CD14-positive monocyte (primary cell): ENCODE measurements at regions not wholly inside any gene's neighbourhood (a gene's known extent, or its start where the extent isn't known, plus 50 kb on each side); places are given as distances from the start of the nearest gene placed in this dataset.

Experiments used
- DNase-seq, 3 donors: peaks; one replicate each; pipeline ENCODE4 v3.0.0-alpha.2; 2011 to 2022
- H2AFZ ChIP-seq: 2 replicates; pipeline ENCODE4 v1.6.0; 2012; ENCODE audit warnings: mild to moderate bottlenecking, low read depth, low read length, inconsistent platforms; ENCODE audit not compliant: insufficient read depth, poor library complexity, severe bottlenecking
- H3K27ac ChIP-seq, 2 donors: 1 replicate in 1 of 2; 2 replicates in 1 of 2; pipeline ENCODE4 v1.5.1; 2012 to 2013; ENCODE audit warnings: low read length in 2 of 2, control low read depth in 1 of 2, inconsistent platforms in 1 of 2, low read depth in 1 of 2, mild to moderate bottlenecking in 1 of 2
- H3K27me3 ChIP-seq, 2 donors: one replicate each; pipeline versions ENCODE4 v1.6.0 to v1.6.1; 2011 to 2013; ENCODE audit warnings: low read length in 2 of 2; ENCODE audit not compliant: control insufficient read depth in 2 of 2, insufficient read depth in 2 of 2
- H3K36me3 ChIP-seq, 2 donors: replicated peaks in 1 of 2; 1 replicate in 1 of 2; 2 replicates in 1 of 2; pipeline versions ENCODE4 v1.5.1 to v1.6.1; 2012 to 2013; ENCODE audit warnings: low read length in 2 of 2, control low read depth in 1 of 2, inconsistent platforms in 1 of 2, mild to moderate bottlenecking in 1 of 2; ENCODE audit not compliant: insufficient read depth in 2 of 2, control insufficient read depth in 1 of 2
- H3K4me1 ChIP-seq, 2 donors: 1 replicate in 1 of 2; 2 replicates in 1 of 2; pipeline versions ENCODE4 v1.5.1 to v1.6.1; 2012 to 2013; ENCODE audit warnings: low read length in 2 of 2, control low read depth in 1 of 2, inconsistent platforms in 1 of 2, mild to moderate bottlenecking in 1 of 2, moderate library complexity in 1 of 2; ENCODE audit not compliant: insufficient read depth in 2 of 2, control insufficient read depth in 1 of 2
- H3K4me2 ChIP-seq: replicated peaks from 2 replicates; pipeline ENCODE3; 2012; ENCODE audit warnings: low read length, moderate library complexity, mild to moderate bottlenecking; ENCODE audit not compliant: poor library complexity, severe bottlenecking; ENCODE audit errors: extremely low read depth
- H3K4me3 ChIP-seq, 3 experiments: fragments of 200-600 bp in 1 of 3; sonication (generic) in 1 of 3; replicated peaks in 1 of 3; 1 replicate in 2 of 3; 2 replicates in 1 of 3; pipeline ENCODE4 v1.5.1; 2011 to 2013; ENCODE audit warnings: low read length in 3 of 3, mild to moderate bottlenecking in 3 of 3, control low read depth in 2 of 3, low read depth in 2 of 3, inconsistent platforms in 1 of 3, moderate library complexity in 1 of 3
- H3K79me2 ChIP-seq: 2 replicates; pipeline ENCODE4 v1.6.0; 2012; ENCODE audit warnings: mild to moderate bottlenecking, control low read depth, inconsistent platforms, low read length, moderate library complexity; ENCODE audit not compliant: insufficient read depth
- H3K9ac ChIP-seq: 2 replicates; pipeline ENCODE4 v1.6.0; 2017; ENCODE audit warnings: low read length, mild to moderate bottlenecking; ENCODE audit not compliant: insufficient read depth, poor library complexity, severe bottlenecking
- H3K9me3 ChIP-seq, 2 donors: replicated peaks in 1 of 2; 1 replicate in 1 of 2; 2 replicates in 1 of 2; pipeline versions ENCODE4 v1.5.1 to v1.6.1; 2012 to 2013; ENCODE audit warnings: low read length in 2 of 2, control low read depth in 1 of 2; ENCODE audit not compliant: control insufficient read depth in 1 of 2, insufficient read depth in 1 of 2
- H4K20me1 ChIP-seq: 2 replicates; pipeline ENCODE4 v1.6.0; 2012; ENCODE audit warnings: mild to moderate bottlenecking, low read length, control low read depth, moderate library complexity; ENCODE audit not compliant: insufficient read depth
- H3K27ac Mint-ChIP-seq, 7 donors: one replicate each; pipeline ENCODE4 v1.8.0; 2020; ENCODE audit warnings: mild to moderate bottlenecking in 7 of 7, mixed read lengths in 7 of 7, moderate library complexity in 6 of 7, inconsistent platforms in 2 of 7
- H3K27me3 Mint-ChIP-seq, 3 donors: one replicate each; pipeline ENCODE4 v1.8.0; 2021 to 2022; ENCODE audit warnings: low read depth in 3 of 3, mild to moderate bottlenecking in 3 of 3, mixed read lengths in 3 of 3, moderate library complexity in 3 of 3, inconsistent platforms in 1 of 3
- H3K36me3 Mint-ChIP-seq, 2 donors: one replicate each; pipeline ENCODE4 v1.8.0; 2020; ENCODE audit warnings: mixed read lengths in 2 of 2, inconsistent platforms in 1 of 2, mild to moderate bottlenecking in 1 of 2
- H3K4me1 Mint-ChIP-seq: one replicate; pipeline ENCODE4 v1.8.0; 2020; ENCODE audit warnings: mild to moderate bottlenecking, mixed read lengths
- H3K4me3 Mint-ChIP-seq, 2 donors: one replicate each; pipeline ENCODE4 v1.8.0; 2020; ENCODE audit warnings: mild to moderate bottlenecking in 2 of 2, mixed read lengths in 2 of 2, moderate library complexity in 1 of 2
- H3K9me3 Mint-ChIP-seq, 7 donors: one replicate each; pipeline ENCODE4 v1.8.0; 2020 to 2022; ENCODE audit warnings: mixed read lengths in 7 of 7, mild to moderate bottlenecking in 6 of 7, moderate library complexity in 6 of 7, inconsistent platforms in 2 of 7
- WGBS: methylation state at CpG from one replicate; pipeline ENCODE4 v1.1.5; 2013; ENCODE audit warnings: missing lambda C conversion rate; ENCODE audit not compliant: insufficient coverage; 5-methylcytosine and 5-hydroxymethylcytosine counted together
- intact Hi-C, 2 donors: fragments of 100-400 bp; cut with micrococcal nuclease; formaldehyde crosslinking; loops; one replicate each; pipeline versions ENCODE4 v1.15.0 to v1.15.1; 2023
- TF ChIP-seq, protein P1 (sequence below): fragments of 200-600 bp; IDR thresholded peaks from one replicate; pipeline ENCODE4 v1.8.0; 2022; ENCODE audit warnings: antibody characterized with exemption, mild to moderate bottlenecking

DNA sequence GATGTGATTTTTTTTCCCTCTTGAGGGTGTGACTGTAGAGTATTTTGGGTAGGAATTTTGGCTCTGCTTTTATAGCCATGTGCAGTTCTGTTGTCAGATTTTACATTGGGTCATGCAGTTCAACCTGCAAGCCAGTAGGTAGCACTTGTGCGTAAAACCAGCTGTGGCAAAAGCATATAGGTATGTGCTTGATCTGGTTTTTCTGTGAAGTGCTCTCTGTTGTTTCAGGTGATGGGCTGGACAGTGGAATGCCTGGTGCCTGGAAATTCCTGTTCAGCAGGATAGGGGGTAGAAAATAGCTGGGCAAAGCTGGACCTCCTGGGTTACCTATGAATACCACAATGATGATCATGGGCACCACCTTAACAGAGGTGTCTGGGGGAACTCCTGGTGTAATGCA is 584.2 kb upstream of the PCDH10 start:
- TF ChIP-seq, protein P1, sequence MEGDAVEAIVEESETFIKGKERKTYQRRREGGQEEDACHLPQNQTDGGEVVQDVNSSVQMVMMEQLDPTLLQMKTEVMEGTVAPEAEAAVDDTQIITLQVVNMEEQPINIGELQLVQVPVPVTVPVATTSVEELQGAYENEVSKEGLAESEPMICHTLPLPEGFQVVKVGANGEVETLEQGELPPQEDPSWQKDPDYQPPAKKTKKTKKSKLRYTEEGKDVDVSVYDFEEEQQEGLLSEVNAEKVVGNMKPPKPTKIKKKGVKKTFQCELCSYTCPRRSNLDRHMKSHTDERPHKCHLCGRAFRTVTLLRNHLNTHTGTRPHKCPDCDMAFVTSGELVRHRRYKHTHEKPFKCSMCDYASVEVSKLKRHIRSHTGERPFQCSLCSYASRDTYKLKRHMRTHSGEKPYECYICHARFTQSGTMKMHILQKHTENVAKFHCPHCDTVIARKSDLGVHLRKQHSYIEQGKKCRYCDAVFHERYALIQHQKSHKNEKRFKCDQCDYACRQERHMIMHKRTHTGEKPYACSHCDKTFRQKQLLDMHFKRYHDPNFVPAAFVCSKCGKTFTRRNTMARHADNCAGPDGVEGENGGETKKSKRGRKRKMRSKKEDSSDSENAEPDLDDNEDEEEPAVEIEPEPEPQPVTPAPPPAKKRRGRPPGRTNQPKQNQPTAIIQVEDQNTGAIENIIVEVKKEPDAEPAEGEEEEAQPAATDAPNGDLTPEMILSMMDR = no peak
- DNase-seq = no peak
- no peak overlapping the region for H3K9ac ChIP-seq
- H3K36me3 ChIP-seq = no peaks in the 10 kb centered on the region
- 100% methylated on average over 1 of the region's 1 CpG for WGBS
- intact Hi-C loops = no loop called here
- no peaks in the 10 kb centered on the region for H3K27me3 ChIP-seq
- Mint-ChIP-seq H3K4me1 (no peaks in the 10 kb centered on the region), H3K27me3 (no peaks in the 10 kb centered on the region), H3K9me3 (peaks cover 0 to 7% (median 0%) of the 10 kb centered on the region in 7 donors), H3K36me3 (no peaks in the 10 kb centered on the region), H3K4me3 (no peak overlapping the region), H3K27ac (no peak overlapping the region)
- no peaks in the 10 kb centered on the region for H3K79me2 ChIP-seq
- no peak overlapping the region for H3K4me3 ChIP-seq
- H3K27ac ChIP-seq = no peak overlapping the region
- H3K4me1 ChIP-seq = no peaks in the 10 kb centered on the region
- H2AFZ ChIP-seq = no peak overlapping the region
- no peak overlapping the region for H3K4me2 ChIP-seq
- no peaks in the 10 kb centered on the region for H4K20me1 ChIP-seq
- H3K9me3 ChIP-seq = peaks cover 0 to 11% of the 10 kb centered on the region in 2 donors

DNA sequence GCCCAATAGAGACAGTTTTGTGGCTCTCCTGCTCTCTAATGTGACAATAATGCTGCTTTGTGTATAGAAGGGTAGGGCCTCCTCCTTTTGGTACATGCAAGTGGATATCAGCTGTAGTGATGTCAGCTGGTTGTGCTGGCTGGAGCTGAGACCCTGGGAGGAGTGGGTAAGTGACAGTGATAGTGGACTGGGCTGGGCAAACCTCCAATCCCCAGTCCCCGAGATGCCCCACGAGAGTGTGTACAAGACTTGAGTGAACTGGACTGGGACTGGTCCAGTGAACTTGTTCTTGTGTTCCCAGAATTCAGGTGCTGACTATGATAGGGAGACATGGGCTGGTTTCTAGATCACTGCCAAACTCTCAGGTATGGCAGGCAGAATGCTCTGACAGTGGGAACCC is 583.6 kb upstream of the PCDH10 start:
- Histone ChIP-seq H3K27ac (no peak overlapping the region), H3K4me3 (no peak overlapping the region), H3K4me1 (no peaks in the 10 kb centered on the region), H3K27me3 (no peaks in the 10 kb centered on the region), H2AFZ (no peak overlapping the region), H3K4me2 (no peak overlapping the region), H4K20me1 (no peaks in the 10 kb centered on the region), H3K36me3 (no peaks in the 10 kb centered on the region), H3K9me3 (peaks cover 0 to 11% of the 10 kb centered on the region in 2 donors), H3K79me2 (no peaks in the 10 kb centered on the region), H3K9ac (no peak overlapping the region)
- H3K27me3 Mint-ChIP-seq = no peaks in the 10 kb centered on the region
- no CpG with 5 or more reads among the region's 2 CpGs for WGBS
- intact Hi-C loops = no loop called here
- H3K4me1 Mint-ChIP-seq = no peaks in the 10 kb centered on the region
- H3K36me3 Mint-ChIP-seq = no peaks in the 10 kb centered on the region
- H3K27ac Mint-ChIP-seq = no peak overlapping the region
- TF ChIP-seq, protein P1 = no peak
- peaks cover 0 to 7% (median 0%) of the 10 kb centered on the region in 7 donors for H3K9me3 Mint-ChIP-seq
- DNase-seq = no peak
- no peak overlapping the region for H3K4me3 Mint-ChIP-seq
